ENCODE measurements at regions not wholly inside any gene's neighbourhood (a gene's known extent, or its start where the extent isn't known, plus 50 kb on each side); places are given as distances from the start of the nearest gene placed in this dataset.

GRCh38 chr1:244353551-244354091 lies 98.1 kb downstream of the ADSS2 start:
- DNase-seq: no peak

GRCh38 chr1:244354810-244355278 lies 96.9 kb downstream of the ADSS2 start:
- DNase-seq: peak; percentile 36

DNA sequence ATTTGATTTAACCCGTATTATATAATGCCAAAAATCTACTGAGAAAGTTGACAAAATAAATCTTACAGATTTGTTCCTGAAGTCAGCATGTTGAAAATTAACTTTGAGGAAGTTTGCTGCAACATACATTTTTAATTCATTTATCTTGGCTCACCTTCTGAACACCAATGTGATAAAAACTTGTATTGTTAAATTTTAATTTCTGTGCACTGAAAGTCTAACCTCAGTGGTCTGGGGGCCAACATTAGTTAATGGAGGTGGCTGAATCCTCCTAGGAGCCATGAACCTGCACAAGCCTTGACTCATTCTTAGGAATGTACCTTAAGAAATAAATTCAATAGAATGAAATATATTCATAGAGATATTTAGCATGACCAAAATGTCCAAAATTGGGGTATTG lies 95.3 kb downstream of the ADSS2 start:
- no peak for DNase-seq

Data from hematopoietic multipotent progenitor cell treated with erythropoietin and hydrocortisone succinate and interleukin-3 and kit ligand, for 8 days (in vitro differentiated cells).